ENCODE measurements at regions not wholly inside any gene's neighbourhood (a gene's known extent, or its start where the extent isn't known, plus 50 kb on each side); places are given as distances from the start of the nearest gene placed in this dataset.

DNA sequence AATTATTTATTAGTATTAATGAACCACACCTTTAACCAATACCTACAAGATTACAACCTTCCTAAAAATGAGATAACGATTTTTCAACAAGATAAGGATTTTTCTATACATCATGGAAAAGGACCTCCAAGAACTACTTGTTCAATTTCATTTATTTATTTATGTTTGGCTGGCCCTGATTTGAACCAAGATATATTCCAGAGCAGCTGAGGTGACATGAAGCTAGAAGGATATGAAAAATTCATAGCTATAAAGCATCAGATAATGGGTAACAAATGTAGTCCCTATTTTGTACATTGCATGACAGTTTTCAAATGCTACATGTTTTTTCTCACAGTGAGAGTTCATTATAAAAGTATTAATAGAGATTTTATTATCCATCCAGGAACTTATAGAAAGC lies 798.5 kb upstream of the ARRDC3 start:
- H3K4me1 Mint-ChIP-seq, result no peaks in the 10 kb centered on the region
- peaks cover 2 to 7% of the 10 kb centered on the region in 2 donors for H3K9me3 Mint-ChIP-seq
- intact Hi-C loops (cut with micrococcal nuclease), result no loop called here
- Histone ChIP-seq H3K27me3 (ENCODE audit: control insufficient read depth, insufficient read depth, low read length) (no peaks in the 10 kb centered on the region), H3K27ac (ENCODE audit: low read length) (no peak overlapping the region), H3K4me1 (ENCODE audit: control insufficient read depth, insufficient read depth, low read length) (no peaks in the 10 kb centered on the region), H3K9me3 (ENCODE audit: control insufficient read depth, insufficient read depth, low read length) (no peaks in the 10 kb centered on the region), H3K4me3 (ENCODE audit: low read length) (no peak overlapping the region), H3K36me3 (ENCODE audit: control insufficient read depth, insufficient read depth, low read length) (no peaks in the 10 kb centered on the region)
- no CpG with 5 or more reads among the region's 1 CpG for WGBS (ENCODE audit: insufficient coverage)
- DNase-seq, result no peak
- ATAC-seq, result no peak
- no peaks in the 10 kb centered on the region for H3K36me3 Mint-ChIP-seq
- H3K27ac Mint-ChIP-seq, result no peak overlapping the region
- no peak overlapping the region for H3K4me3 Mint-ChIP-seq
- TF ChIP-seq CTCF (IDR thresholded peaks at IDR 0.05), result no peak
- no peaks in the 10 kb centered on the region for H3K27me3 Mint-ChIP-seq (ENCODE audit: low read depth in 2 of 2)

DNA sequence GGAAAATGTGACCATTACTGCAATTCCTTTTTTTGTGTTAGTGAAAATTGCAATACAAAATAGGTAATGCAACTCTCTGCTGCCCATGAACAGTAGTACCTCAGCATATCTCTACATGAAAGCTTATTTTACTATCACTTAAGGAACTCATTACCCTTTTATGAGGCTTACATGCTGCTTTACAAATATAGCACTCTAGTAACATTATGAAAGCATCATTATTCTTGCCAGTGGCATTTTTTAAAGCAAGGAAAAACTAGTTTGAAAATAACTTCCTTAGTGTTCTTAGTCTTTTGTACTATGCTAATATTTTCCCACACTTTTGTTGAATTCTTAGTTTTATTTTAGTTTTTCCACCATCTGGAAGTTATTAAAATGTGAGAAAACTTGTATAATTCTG lies 797.3 kb upstream of the ARRDC3 start:
- TF ChIP-seq CTCF (IDR thresholded peaks at IDR 0.05), result no peak
- H3K27me3 ChIP-seq (ENCODE audit: control insufficient read depth, insufficient read depth, low read length), result no peaks in the 10 kb centered on the region
- ATAC-seq, result no peak
- H3K27ac ChIP-seq (ENCODE audit: low read length), result no peak overlapping the region
- H3K9me3 ChIP-seq (ENCODE audit: control insufficient read depth, insufficient read depth, low read length), result no peaks in the 10 kb centered on the region
- intact Hi-C loops (cut with micrococcal nuclease), result no loop called here
- no peak overlapping the region for H3K4me3 ChIP-seq (ENCODE audit: low read length)
- H3K36me3 ChIP-seq (ENCODE audit: control insufficient read depth, insufficient read depth, low read length), result no peaks in the 10 kb centered on the region
- no peak for DNase-seq
- Mint-ChIP-seq H3K9me3 (peaks cover 2 to 5% of the 10 kb centered on the region in 2 donors), H3K36me3 (no peaks in the 10 kb centered on the region), H3K4me1 (no peaks in the 10 kb centered on the region), H3K27ac (no peak overlapping the region), H3K27me3 (ENCODE audit: low read depth in 2 of 2) (no peaks in the 10 kb centered on the region), H3K4me3 (no peak overlapping the region)
- H3K4me1 ChIP-seq (ENCODE audit: control insufficient read depth, insufficient read depth, low read length), result no peaks in the 10 kb centered on the region

- DNase-seq (no peak), ATAC-seq (no peak)
- no peaks in the 10 kb centered on the region for H3K27me3 ChIP-seq (ENCODE audit: control insufficient read depth, insufficient read depth, low read length)
- Mint-ChIP-seq H3K36me3 (no peaks in the 10 kb centered on the region), H3K4me1 (no peaks in the 10 kb centered on the region), H3K9me3 (peaks cover 4 to 6% of the 10 kb centered on the region in 2 donors), H3K4me3 (no peak overlapping the region), H3K27ac (no peak overlapping the region), H3K27me3 (ENCODE audit: low read depth in 2 of 2) (no peaks in the 10 kb centered on the region)
- TF ChIP-seq CTCF (IDR thresholded peaks at IDR 0.05), result no peak
- no peaks in the 10 kb centered on the region for H3K4me1 ChIP-seq (ENCODE audit: control insufficient read depth, insufficient read depth, low read length)
- no peaks in the 10 kb centered on the region for H3K36me3 ChIP-seq (ENCODE audit: control insufficient read depth, insufficient read depth, low read length)
- H3K27ac ChIP-seq (ENCODE audit: low read length), result no peak overlapping the region
- H3K9me3 ChIP-seq (ENCODE audit: control insufficient read depth, insufficient read depth, low read length), result no peaks in the 10 kb centered on the region
- intact Hi-C loops (cut with micrococcal nuclease), result no loop called here
- no peak overlapping the region for H3K4me3 ChIP-seq (ENCODE audit: low read length)
- 30% methylated on average over 1 of the region's 1 CpG for WGBS (ENCODE audit: insufficient coverage)
These were observed 796.5 kb upstream of the ARRDC3 start for GRCh38 chr5:92179651-92180050.

DNA sequence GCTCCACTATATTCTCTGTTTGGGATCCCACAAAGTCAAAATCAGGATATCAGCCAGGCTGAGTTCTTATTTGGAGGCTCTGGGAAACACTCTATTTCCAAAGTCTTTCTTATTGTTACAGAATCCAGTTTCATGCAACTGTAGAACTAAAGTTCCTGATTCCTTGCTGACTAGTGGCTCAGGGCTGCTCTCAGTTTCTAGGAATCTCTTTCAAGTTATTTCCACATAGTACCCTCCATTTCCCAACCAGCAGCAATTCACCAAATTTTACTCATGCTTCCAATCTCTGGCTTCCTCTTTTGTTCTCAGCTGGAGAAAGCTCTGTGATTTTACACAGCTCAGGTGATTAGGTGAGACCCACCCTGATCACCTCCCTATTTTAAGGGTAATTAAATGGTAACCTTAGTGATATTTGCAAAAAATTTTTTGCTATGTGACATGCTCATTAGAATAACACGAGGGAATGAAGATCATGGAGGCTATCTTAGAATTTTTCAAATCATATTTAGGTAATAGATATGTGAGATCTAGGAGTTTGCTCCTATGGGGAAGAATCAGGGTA lies 794.9 kb upstream of the ARRDC3 start:
- Histone ChIP-seq H3K4me3 (ENCODE audit: low read length) (no peak overlapping the region), H3K9me3 (ENCODE audit: control insufficient read depth, insufficient read depth, low read length) (no peaks in the 10 kb centered on the region), H3K4me1 (ENCODE audit: control insufficient read depth, insufficient read depth, low read length) (no peaks in the 10 kb centered on the region), H3K36me3 (ENCODE audit: control insufficient read depth, insufficient read depth, low read length) (no peaks in the 10 kb centered on the region), H3K27me3 (ENCODE audit: control insufficient read depth, insufficient read depth, low read length) (no peaks in the 10 kb centered on the region), H3K27ac (ENCODE audit: low read length) (no peak overlapping the region)
- DNase-seq, result no peak
- no peak for ATAC-seq
- Mint-ChIP-seq H3K27ac (no peak overlapping the region), H3K36me3 (no peaks in the 10 kb centered on the region), H3K27me3 (ENCODE audit: low read depth in 2 of 2) (no peaks in the 10 kb centered on the region), H3K4me1 (no peaks in the 10 kb centered on the region), H3K9me3 (peaks cover 2 to 4% of the 10 kb centered on the region in 2 donors), H3K4me3 (no peak overlapping the region)
- WGBS (ENCODE audit: insufficient coverage), result no CpG with 5 or more reads among the region's 1 CpG
- TF ChIP-seq CTCF (IDR thresholded peaks at IDR 0.05), result no peak
- intact Hi-C loops (cut with micrococcal nuclease), result no loop called here
